GM12872 (cell line): ENCODE measurements at regions not wholly inside any gene's neighbourhood (a gene's known extent, or its start where the extent isn't known, plus 50 kb on each side); places are given as distances from the start of the nearest gene placed in this dataset.

Source experiments
- TF ChIP-seq, protein P1 (sequence below): IDR thresholded peaks from 3 replicates; pipeline ENCODE4 v1.5.1; 2011; ENCODE audit warnings: low read depth, mild to moderate bottlenecking, low read length, moderate library complexity; ENCODE audit not compliant: insufficient read depth

DNA sequence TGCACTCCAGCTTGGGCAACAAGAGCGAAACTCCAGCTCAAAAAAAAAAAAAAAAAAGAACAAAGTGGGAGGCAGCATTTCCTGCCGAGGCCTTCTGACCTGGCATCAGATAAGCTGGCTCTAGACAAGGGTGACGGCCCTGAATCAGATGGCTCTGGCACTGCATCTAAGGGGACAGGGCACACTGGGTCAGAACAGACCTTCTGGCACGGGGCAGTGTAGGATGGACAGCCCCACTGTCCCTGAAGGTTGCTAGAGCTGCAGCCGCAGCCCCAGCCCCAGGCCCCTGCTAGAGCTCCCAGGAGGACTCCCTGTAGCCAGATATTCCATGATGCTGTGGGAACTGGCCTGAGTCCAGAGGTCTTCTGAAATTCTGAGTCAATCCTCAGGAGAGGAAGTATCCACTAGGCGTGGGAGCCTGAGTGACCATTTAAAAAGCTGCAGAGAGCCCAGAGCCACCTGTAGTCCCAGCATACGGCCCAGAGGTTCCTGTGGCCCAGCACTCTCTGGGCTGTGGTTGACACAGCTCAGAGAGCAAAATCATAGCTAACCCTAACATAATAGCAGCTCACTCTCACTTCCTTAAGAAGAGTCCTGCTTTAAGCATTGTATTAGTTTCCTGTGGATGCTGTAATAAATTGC is 69.2 kb upstream of the MFGE8 start:
- TF ChIP-seq, protein P1, sequence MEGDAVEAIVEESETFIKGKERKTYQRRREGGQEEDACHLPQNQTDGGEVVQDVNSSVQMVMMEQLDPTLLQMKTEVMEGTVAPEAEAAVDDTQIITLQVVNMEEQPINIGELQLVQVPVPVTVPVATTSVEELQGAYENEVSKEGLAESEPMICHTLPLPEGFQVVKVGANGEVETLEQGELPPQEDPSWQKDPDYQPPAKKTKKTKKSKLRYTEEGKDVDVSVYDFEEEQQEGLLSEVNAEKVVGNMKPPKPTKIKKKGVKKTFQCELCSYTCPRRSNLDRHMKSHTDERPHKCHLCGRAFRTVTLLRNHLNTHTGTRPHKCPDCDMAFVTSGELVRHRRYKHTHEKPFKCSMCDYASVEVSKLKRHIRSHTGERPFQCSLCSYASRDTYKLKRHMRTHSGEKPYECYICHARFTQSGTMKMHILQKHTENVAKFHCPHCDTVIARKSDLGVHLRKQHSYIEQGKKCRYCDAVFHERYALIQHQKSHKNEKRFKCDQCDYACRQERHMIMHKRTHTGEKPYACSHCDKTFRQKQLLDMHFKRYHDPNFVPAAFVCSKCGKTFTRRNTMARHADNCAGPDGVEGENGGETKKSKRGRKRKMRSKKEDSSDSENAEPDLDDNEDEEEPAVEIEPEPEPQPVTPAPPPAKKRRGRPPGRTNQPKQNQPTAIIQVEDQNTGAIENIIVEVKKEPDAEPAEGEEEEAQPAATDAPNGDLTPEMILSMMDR = no peak

DNA sequence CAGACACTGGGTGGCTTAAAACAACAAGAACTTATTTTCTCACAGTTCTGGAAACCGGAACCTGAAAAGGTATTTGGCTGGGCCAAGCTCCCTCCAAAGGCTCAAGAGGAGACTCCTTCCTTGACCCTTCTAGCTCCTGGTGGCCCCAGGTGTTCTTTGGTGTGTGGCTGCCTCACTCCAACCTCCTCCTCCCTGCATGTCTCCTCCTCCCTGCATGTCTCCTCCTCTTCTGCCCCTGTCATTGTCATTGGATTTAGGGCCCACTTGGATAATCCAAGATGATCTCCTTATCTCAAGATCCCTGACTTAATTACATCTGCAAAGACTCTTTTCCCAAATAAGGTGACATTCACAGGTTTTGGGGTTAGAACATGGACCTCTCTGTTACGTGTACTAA is 69.8 kb upstream of the MFGE8 start:
- TF ChIP-seq, protein P1 = no peak

DNA sequence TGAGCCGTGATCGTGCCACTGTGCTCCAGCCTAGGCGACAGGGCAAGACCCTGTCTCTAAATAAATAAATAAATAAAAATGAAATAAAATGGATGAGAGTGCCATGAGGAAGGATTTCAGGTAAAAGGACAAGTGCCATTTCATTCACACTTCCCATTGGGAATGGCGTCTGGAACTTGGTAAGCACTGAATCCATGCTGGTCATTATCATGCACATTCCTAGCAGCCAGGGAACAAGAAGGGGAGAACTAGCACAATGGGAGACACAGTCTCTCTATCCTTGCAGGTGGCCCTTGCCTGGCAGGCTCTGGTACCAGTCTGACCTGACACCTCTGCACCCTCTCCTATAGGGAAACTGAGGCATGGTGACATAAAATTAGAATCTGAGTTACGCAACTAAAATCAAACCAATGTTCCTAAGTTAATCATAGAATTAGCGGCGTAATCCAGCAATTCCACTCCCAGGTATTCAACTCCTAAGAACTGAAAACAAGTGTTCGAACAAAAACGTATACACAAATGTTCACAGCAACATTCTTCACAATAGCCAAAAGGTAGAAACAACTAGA is 70.8 kb upstream of the MFGE8 start:
- TF ChIP-seq, protein P1 = no peak

DNA sequence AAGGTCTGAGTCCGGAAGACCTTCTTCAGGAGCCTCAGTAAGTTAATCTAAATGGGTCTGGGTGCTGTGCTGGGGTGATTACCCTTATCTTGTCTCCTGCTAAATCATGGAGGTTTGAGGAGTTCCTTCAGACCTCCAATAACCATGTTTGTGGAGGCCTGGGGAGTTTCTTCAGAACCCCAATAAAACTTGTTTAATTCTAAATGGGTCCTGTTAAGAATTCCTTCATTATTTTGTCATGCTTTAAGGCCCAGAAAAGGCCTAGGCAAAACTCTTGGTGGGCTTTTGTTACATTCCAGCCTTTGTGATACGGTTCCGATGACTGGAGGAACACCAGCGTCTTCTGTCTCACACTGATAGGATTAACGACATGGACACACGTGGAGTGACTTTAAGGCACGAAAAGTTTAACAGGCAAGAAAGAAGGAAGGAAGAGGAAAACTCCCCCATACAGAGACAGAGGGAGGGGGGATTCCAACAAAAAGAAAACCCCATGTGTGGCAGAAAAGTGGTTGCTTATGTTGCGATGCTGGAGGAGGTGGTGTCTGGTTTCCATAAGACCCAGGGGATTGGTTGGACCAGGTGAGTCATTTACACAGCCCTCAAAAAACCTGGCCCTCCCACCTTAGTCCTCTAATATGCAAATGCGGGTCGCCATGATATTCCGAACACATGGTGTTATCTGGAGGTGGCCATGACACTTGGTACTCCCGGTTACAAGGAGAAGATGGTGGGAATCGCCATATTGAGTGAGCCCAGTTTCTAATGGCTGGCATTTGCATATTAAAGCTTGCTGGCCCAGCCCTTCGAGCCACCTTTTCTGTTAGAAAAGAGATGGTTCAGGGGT is 72.6 kb upstream of the MFGE8 start:
- TF ChIP-seq, protein P1 = no peak

DNA sequence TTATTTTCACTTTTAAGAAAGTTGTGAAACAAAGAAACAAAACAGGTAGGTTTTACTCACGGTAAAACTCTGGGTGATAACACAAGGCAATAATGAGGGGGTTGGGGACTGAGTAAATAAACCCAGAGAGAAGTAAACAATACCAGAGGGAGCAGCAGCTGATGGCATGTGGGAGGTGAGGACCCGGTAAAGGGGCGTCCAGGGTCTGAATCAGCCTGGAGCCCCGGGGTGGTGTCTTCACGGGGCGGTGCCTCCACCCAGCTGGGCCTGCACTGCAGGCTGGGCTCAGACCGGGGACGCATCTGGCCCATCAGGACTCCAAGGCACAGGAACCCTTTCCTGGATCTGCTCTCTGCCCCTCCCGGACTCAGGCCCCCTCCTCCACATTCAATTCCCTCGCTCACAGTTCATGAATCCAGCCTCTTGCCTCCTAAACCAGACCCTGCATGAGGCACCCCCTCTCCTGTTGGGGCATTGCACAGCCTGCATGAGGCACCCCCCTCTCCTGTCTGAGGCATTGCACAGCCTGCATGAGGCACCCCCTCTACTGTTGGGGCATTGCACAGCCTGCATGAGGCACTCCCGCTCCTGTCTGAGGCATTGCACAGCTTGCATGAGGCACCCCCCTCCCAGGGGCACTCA is 73.9 kb upstream of the MFGE8 start:
- TF ChIP-seq, protein P1 = no peak

DNA sequence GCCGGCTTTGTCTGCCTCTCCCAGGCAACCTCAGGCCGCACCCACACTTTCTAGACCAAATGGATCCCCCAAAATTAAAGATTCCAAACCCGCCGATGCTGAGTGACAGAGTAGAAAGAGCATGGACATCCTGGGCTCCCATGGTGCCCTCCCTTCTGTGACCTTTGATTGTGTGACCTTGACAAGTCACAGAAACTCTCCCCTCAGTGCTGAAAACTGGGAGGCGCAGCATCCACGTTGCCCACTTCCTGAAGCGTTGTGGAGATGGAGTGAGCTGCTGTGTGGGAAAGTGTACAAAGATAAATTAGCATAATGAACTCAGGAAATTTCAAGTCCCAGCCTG is 74.4 kb upstream of the MFGE8 start:
- TF ChIP-seq, protein P1 = no peak

DNA sequence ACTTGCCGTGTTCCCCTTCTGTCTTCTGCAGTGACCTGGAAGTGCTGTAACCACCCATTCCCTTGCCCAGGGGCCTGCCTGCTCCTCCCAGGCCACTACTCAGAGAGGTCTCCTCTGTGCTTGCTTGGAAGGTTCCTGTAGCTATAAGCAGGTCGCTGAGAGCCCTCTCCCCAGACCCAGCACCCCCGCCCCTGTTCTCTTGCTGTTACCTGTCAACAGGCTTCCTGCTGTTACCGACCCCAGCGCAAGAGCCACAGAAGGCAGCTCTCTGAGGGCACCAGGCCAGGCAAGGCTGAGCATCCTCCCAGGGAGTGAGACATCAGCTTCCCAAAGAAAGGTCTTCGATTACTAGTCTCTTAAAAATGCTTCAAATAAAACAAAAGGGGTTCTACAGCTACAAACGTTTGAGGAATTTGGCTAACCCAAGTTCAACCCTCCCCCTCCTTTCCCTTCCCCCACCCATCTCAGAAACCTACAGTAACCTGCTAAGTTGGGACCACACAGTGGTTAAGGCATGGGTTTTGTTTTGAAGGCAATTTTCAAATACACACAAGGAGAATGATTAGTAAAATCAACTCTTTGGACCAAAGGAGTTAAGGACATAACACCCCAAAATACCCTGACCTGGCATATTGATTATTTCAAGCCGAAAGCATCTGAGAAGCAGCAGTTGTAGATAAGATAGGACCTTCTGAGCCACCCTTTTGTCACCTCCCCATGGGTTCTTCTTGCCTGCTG is 74.9 kb upstream of the MFGE8 start:
- TF ChIP-seq, protein P1 = no peak
